ENCODE measurements at regions not wholly inside any gene's neighbourhood (a gene's known extent, or its start where the extent isn't known, plus 50 kb on each side); places are given as distances from the start of the nearest gene placed in this dataset.
"Not testable (repeated sequence)": the region's sequence is repeated elsewhere in the genome, so short reads cannot be mapped to it uniquely, and the experiment has no call there.

DNA sequence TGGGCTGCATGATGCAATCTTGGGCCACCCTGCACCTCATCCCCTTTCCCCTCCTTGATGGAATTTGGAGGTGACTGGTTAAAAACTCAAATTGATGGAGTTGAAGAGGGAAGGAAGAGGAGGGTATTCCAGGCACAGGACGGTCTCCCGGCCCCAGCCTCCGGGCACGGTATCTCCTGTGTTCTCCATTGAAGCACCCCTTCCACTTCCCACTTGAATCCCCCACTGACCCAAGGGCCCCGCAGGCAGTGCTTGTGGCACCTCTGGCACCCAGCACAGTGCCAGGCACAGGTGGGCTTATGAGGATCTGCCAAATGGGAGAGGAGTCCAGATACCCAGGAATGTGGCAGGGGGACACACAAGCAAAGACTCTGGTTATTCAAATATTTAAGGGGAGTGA is 271.6 kb downstream of the GOLGA6L6 start:
- not testable (repeated sequence) for TF ChIP-seq BHLHE40 (IDR thresholded peaks at IDR 0.05; ENCODE audit: low read depth, low read length); POLR2A (IDR thresholded peaks at IDR 0.05; ENCODE audit: low read depth, low read length); CEBPB (IDR thresholded peaks at IDR 0.05; ENCODE audit: low read depth, low read length); SMC3 (IDR thresholded peaks at IDR 0.05; ENCODE audit: low read depth, low read length); MXI1 (IDR thresholded peaks at IDR 0.05; ENCODE audit: borderline replicate concordance, low read depth, low read length); RCOR1 (IDR thresholded peaks at IDR 0.05; ENCODE audit: insufficient replicate concordance, low read length); FOS (IDR thresholded peaks at IDR 0.05; ENCODE audit: low read depth, low read length); MAFK (IDR thresholded peaks at IDR 0.05; ENCODE audit: low read depth, low read length); CHD1 (IDR thresholded peaks at IDR 0.05; ENCODE audit: low read depth, low read length); RAD21 (IDR thresholded peaks at IDR 0.05; ENCODE audit: low read length)
- TF ChIP-seq, protein P1, sequence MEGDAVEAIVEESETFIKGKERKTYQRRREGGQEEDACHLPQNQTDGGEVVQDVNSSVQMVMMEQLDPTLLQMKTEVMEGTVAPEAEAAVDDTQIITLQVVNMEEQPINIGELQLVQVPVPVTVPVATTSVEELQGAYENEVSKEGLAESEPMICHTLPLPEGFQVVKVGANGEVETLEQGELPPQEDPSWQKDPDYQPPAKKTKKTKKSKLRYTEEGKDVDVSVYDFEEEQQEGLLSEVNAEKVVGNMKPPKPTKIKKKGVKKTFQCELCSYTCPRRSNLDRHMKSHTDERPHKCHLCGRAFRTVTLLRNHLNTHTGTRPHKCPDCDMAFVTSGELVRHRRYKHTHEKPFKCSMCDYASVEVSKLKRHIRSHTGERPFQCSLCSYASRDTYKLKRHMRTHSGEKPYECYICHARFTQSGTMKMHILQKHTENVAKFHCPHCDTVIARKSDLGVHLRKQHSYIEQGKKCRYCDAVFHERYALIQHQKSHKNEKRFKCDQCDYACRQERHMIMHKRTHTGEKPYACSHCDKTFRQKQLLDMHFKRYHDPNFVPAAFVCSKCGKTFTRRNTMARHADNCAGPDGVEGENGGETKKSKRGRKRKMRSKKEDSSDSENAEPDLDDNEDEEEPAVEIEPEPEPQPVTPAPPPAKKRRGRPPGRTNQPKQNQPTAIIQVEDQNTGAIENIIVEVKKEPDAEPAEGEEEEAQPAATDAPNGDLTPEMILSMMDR (conservative IDR thresholded peaks at IDR 0.05; ENCODE audit: low read depth, low read length), result not testable (repeated sequence)
- TF ChIP-seq, protein P2, sequence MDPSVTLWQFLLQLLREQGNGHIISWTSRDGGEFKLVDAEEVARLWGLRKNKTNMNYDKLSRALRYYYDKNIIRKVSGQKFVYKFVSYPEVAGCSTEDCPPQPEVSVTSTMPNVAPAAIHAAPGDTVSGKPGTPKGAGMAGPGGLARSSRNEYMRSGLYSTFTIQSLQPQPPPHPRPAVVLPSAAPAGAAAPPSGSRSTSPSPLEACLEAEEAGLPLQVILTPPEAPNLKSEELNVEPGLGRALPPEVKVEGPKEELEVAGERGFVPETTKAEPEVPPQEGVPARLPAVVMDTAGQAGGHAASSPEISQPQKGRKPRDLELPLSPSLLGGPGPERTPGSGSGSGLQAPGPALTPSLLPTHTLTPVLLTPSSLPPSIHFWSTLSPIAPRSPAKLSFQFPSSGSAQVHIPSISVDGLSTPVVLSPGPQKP (IDR thresholded peaks at IDR 0.05; ENCODE audit: borderline replicate concordance, low read depth, low read length), result not testable (repeated sequence)
- TF ChIP-seq, protein P3, sequence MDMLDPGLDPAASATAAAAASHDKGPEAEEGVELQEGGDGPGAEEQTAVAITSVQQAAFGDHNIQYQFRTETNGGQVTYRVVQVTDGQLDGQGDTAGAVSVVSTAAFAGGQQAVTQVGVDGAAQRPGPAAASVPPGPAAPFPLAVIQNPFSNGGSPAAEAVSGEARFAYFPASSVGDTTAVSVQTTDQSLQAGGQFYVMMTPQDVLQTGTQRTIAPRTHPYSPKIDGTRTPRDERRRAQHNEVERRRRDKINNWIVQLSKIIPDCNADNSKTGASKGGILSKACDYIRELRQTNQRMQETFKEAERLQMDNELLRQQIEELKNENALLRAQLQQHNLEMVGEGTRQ (IDR thresholded peaks at IDR 0.05; ENCODE audit: low read depth, low read length), result not testable (repeated sequence)
